ENCODE measurements at regions not wholly inside any gene's neighbourhood (a gene's known extent, or its start where the extent isn't known, plus 50 kb on each side); places are given as distances from the start of the nearest gene placed in this dataset.

DNA sequence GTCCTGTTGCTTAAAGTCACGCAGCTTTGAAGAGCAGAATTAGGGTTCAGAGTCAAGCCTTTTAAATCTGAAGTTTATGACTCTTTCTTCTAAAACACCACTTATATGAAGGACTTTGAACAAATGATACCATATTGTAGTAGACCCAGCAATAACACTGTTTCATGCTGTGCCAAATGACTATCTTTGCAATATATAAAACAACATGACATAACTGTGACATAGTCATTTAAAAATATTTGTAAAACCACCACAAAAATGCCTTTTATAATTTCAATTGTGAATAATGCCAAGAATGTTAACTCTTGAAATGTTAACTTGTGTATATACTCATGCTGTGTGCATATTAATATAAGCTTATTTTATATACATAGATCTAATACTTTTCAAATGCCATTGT is 452.1 kb upstream of the NEGR1 start:
- Histone ChIP-seq H3K4me2 (no peak overlapping the region), H3K9me3 (no peaks in the 10 kb centered on the region), H3K4me1 (no peaks in the 10 kb centered on the region), H3K27ac (no peak overlapping the region), H3K4me3 (no peak overlapping the region)
- WGBS (ENCODE audit: missing lambda C conversion rate): 0% methylated on average over 1 of the region's 1 CpG
- no peak for DNase-seq (ENCODE audit: low read depth in 1 of 2, low spot score in 1 of 2)
- CTCF ChIA-PET: no interaction called here
- no peak for TF ChIP-seq JUN (IDR thresholded peaks at IDR 0.05)
- no peak for TF ChIP-seq JUNB (IDR thresholded peaks at IDR 0.05)
- TF ChIP-seq MAFK (IDR thresholded peaks at IDR 0.05; ENCODE audit: partially characterized antibody): no peak
- no peak for TF ChIP-seq ESRRA (IDR thresholded peaks at IDR 0.05; ENCODE audit: borderline replicate concordance, low read length)
- no peak for TF ChIP-seq CBX2 (IDR thresholded peaks at IDR 0.05; ENCODE audit: borderline replicate concordance, low read depth)
- TF ChIP-seq CHD4 (IDR thresholded peaks at IDR 0.05; ENCODE audit: borderline replicate concordance): no peak
- no peak for TF ChIP-seq EHMT2 (IDR thresholded peaks at IDR 0.05; ENCODE audit: low read depth)
- no peak for TF ChIP-seq PHF8 (IDR thresholded peaks at IDR 0.05; ENCODE audit: borderline replicate concordance, low read depth)
- TF ChIP-seq ZC3H11A (IDR thresholded peaks at IDR 0.05): no peak
- TF ChIP-seq CBX8 (IDR thresholded peaks at IDR 0.05): no peak
- TF ChIP-seq NR3C1 (IDR thresholded peaks at IDR 0.05): no peak
- no peak for TF ChIP-seq ZFP36 (IDR thresholded peaks at IDR 0.05; ENCODE audit: borderline replicate concordance, partially characterized antibody)
- no peak for TF ChIP-seq FOSB (CRISPR knock-in tag; IDR thresholded peaks at IDR 0.05)
- TF ChIP-seq ZSCAN20 (CRISPR knock-in tag; IDR thresholded peaks at IDR 0.05): no peak
- TF ChIP-seq ATOH8 (CRISPR knock-in tag; IDR thresholded peaks at IDR 0.05; ENCODE audit: low read depth): no peak
- TF ChIP-seq REST (IDR thresholded peaks at IDR 0.05): no peak
- TF ChIP-seq, protein P1, sequence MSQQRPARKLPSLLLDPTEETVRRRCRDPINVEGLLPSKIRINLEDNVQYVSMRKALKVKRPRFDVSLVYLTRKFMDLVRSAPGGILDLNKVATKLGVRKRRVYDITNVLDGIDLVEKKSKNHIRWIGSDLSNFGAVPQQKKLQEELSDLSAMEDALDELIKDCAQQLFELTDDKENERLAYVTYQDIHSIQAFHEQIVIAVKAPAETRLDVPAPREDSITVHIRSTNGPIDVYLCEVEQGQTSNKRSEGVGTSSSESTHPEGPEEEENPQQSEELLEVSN (IDR thresholded peaks at IDR 0.05; ENCODE audit: borderline replicate concordance, low read depth): no peak
- TF ChIP-seq, protein P2, sequence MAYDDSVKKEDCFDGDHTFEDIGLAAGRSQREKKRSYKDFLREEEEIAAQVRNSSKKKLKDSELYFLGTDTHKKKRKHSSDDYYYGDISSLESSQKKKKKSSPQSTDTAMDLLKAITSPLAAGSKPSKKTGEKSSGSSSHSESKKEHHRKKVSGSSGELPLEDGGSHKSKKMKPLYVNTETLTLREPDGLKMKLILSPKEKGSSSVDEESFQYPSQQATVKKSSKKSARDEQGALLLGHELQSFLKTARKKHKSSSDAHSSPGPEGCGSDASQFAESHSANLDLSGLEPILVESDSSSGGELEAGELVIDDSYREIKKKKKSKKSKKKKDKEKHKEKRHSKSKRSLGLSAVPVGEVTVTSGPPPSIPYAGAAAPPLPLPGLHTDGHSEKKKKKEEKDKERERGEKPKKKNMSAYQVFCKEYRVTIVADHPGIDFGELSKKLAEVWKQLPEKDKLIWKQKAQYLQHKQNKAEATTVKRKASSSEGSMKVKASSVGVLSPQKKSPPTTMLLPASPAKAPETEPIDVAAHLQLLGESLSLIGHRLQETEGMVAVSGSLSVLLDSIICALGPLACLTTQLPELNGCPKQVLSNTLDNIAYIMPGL (CRISPR knock-in tag; IDR thresholded peaks at IDR 0.05; ENCODE audit: borderline replicate concordance): no peak
- TF ChIP-seq RFX5 (IDR thresholded peaks at IDR 0.05): no peak
- ATAC-seq: no peak
- FAIRE-seq: no peak
- POLR2A ChIA-PET: no interaction called here

- DNase-seq (ENCODE audit: low read depth in 1 of 2, low spot score in 1 of 2) (no peak), ATAC-seq (no peak), FAIRE-seq (no peak)
- Histone ChIP-seq H3K9me3 (no peaks in the 10 kb centered on the region; the same call in 2 of the 3 replicates), H3K4me3 (no peak overlapping the region), H3K4me2 (no peak overlapping the region), H3K4me1 (no peaks in the 10 kb centered on the region), H3K27ac (no peak overlapping the region)
- 50% methylated on average over 4 of the region's 17 CpGs for WGBS (ENCODE audit: missing lambda C conversion rate)
- CTCF ChIA-PET: no interaction called here
- POLR2A ChIA-PET: no interaction called here
- TF ChIP-seq RCOR1 (IDR thresholded peaks at IDR 0.05; ENCODE audit: low read depth, low read length): no peak
- TF ChIP-seq FOXS1 (CRISPR knock-in tag; IDR thresholded peaks at IDR 0.05): no peak
- TF ChIP-seq CHD2 (IDR thresholded peaks at IDR 0.05; ENCODE audit: low read length, partially characterized antibody): no peak
- no peak for TF ChIP-seq FOSB (CRISPR knock-in tag; IDR thresholded peaks at IDR 0.05)
- no peak for TF ChIP-seq HOXB13 (CRISPR knock-in tag; IDR thresholded peaks at IDR 0.05; ENCODE audit: low read depth)
- no peak for TF ChIP-seq REST (IDR thresholded peaks at IDR 0.05)
- no peak for TF ChIP-seq HES2 (IDR thresholded peaks at IDR 0.05)
Measured at GRCh38 chr1:72724951-72725861, 442.9 kb upstream of the NEGR1 start.
